ENCODE measurements at regions not wholly inside any gene's neighbourhood (a gene's known extent, or its start where the extent isn't known, plus 50 kb on each side); places are given as distances from the start of the nearest gene placed in this dataset.

DNA sequence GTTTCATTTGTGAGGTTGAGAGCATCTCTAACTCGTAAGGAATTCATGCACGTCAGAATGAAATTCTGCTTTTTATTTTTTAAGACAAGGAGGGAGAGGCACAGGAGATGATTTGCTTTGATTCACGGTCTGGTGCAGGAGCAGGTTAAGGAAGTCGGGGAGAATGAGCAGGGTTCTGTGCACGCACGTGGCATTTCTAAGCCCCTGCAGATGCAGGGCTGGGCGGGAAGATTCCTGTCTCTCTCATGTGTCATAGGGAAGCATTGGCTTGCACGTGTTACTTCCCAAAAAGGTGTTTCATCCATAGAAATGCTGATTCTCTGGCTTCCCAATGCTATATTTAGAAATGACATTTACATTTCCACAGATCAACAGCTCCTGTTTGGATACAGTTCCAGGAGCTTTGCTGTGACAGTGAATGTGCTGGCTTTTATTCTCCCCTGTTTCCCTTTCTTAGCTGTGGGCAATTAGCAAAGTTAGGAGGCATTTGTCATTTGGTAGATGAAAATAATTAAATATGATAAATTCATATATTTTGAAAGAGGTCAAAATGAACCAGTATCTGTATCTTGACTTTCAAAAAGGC lies 119.7 kb upstream of the ZFP64 start:
- intact Hi-C loops (cut with micrococcal nuclease) = loop anchor here in 1 of 2 donors (5.0 kb wide), 1 partner anchor 906 kb away; no protein-coding TSS in a partner anchor
- 96% methylated on average over 7 of the region's 8 CpGs for WGBS (ENCODE audit: insufficient coverage)
- H3K9me3 Mint-ChIP-seq = peaks cover 0 to 2% (median 0%) of the 10 kb centered on the region in 7 donors
- Histone ChIP-seq H3K27me3 (ENCODE audit: control insufficient read depth in 2 of 2, insufficient read depth in 2 of 2, low read length in 2 of 2) (no peaks in the 10 kb centered on the region), H2AFZ (ENCODE audit: insufficient read depth, low read depth, low read length, poor library complexity, severe bottlenecking) (no peak overlapping the region), H3K4me1 (ENCODE audit: control insufficient read depth in 1 of 2, insufficient read depth in 2 of 2, low read length in 2 of 2) (peaks cover 4 to 15% of the 10 kb centered on the region in 2 donors), H3K9me3 (replicated peaks in 1 of 2; ENCODE audit: control insufficient read depth in 1 of 2, insufficient read depth in 1 of 2, low read length in 2 of 2) (no peaks in the 10 kb centered on the region), H3K36me3 (replicated peaks in 1 of 2; ENCODE audit: control insufficient read depth in 1 of 2, insufficient read depth in 2 of 2, low read length in 2 of 2) (no peaks in the 10 kb centered on the region), H3K4me2 (replicated peaks; ENCODE audit: extremely low read depth, low read length, poor library complexity, severe bottlenecking) (no peak overlapping the region), H3K79me2 (ENCODE audit: insufficient read depth, low read length) (no peaks in the 10 kb centered on the region), H4K20me1 (ENCODE audit: insufficient read depth, low read length) (no peaks in the 10 kb centered on the region), H3K4me3 (replicated peaks in 1 of 3; ENCODE audit: low read depth in 2 of 3, low read length in 3 of 3) (no peak overlapping the region), H3K9ac (ENCODE audit: insufficient read depth, low read length, poor library complexity, severe bottlenecking) (no peak overlapping the region), H3K27ac (ENCODE audit: low read depth in 1 of 2, low read length in 2 of 2) (no peak overlapping the region)
- TF ChIP-seq, protein P1, sequence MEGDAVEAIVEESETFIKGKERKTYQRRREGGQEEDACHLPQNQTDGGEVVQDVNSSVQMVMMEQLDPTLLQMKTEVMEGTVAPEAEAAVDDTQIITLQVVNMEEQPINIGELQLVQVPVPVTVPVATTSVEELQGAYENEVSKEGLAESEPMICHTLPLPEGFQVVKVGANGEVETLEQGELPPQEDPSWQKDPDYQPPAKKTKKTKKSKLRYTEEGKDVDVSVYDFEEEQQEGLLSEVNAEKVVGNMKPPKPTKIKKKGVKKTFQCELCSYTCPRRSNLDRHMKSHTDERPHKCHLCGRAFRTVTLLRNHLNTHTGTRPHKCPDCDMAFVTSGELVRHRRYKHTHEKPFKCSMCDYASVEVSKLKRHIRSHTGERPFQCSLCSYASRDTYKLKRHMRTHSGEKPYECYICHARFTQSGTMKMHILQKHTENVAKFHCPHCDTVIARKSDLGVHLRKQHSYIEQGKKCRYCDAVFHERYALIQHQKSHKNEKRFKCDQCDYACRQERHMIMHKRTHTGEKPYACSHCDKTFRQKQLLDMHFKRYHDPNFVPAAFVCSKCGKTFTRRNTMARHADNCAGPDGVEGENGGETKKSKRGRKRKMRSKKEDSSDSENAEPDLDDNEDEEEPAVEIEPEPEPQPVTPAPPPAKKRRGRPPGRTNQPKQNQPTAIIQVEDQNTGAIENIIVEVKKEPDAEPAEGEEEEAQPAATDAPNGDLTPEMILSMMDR (IDR thresholded peaks at IDR 0.05) = no peak
- no peaks in the 10 kb centered on the region for H3K36me3 Mint-ChIP-seq
- peaks cover 9% of the 10 kb centered on the region for H3K4me1 Mint-ChIP-seq
- H3K27me3 Mint-ChIP-seq (ENCODE audit: low read depth in 3 of 3) = peaks cover 8 to 15% (median 11%) of the 10 kb centered on the region in 3 donors
- no peak for DNase-seq
- no peak overlapping the region for H3K4me3 Mint-ChIP-seq
- no peak overlapping the region for H3K27ac Mint-ChIP-seq

DNA sequence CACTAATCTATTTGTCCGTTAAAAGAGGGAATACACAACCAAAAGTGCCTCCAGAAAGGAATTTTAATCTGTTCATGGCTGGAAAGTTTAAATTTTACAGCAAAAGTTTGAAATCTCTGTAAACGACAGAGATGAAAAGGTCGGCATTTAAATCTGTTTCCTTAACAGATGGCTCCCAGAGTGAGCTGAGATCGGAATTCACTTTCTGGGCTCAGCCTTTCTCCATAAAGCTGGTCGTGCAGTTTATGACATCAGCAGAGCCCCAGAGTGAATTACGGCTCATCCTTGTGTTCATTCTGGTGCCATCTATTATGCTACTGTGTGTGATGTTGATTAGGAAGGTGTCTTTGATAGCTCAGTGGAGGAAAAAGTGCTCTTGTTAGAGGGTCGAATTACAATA lies 117.6 kb upstream of the ZFP64 start:
- TF ChIP-seq, protein P1 (IDR thresholded peaks at IDR 0.05) = no peak
- H3K27ac ChIP-seq (ENCODE audit: low read depth in 1 of 2, low read length in 2 of 2) = no peak overlapping the region
- intact Hi-C loops (cut with micrococcal nuclease) = no loop called here

More for the DNA sequence above, 117.6 kb upstream of the ZFP64 start:
- Histone ChIP-seq H3K79me2 (ENCODE audit: insufficient read depth, low read length) (no peaks in the 10 kb centered on the region), H3K4me3 (replicated peaks in 1 of 3; ENCODE audit: low read depth in 2 of 3, low read length in 3 of 3) (no peak overlapping the region), H2AFZ (ENCODE audit: insufficient read depth, low read depth, low read length, poor library complexity, severe bottlenecking) (no peak overlapping the region), H3K9me3 (replicated peaks in 1 of 2; ENCODE audit: control insufficient read depth in 1 of 2, insufficient read depth in 1 of 2, low read length in 2 of 2) (no peaks in the 10 kb centered on the region), H3K27me3 (ENCODE audit: control insufficient read depth in 2 of 2, insufficient read depth in 2 of 2, low read length in 2 of 2) (no peaks in the 10 kb centered on the region), H3K4me1 (ENCODE audit: control insufficient read depth in 1 of 2, insufficient read depth in 2 of 2, low read length in 2 of 2) (peaks cover 4 to 15% of the 10 kb centered on the region in 2 donors), H4K20me1 (ENCODE audit: insufficient read depth, low read length) (no peaks in the 10 kb centered on the region), H3K9ac (ENCODE audit: insufficient read depth, low read length, poor library complexity, severe bottlenecking) (no peak overlapping the region), H3K36me3 (replicated peaks in 1 of 2; ENCODE audit: control insufficient read depth in 1 of 2, insufficient read depth in 2 of 2, low read length in 2 of 2) (no peaks in the 10 kb centered on the region), H3K4me2 (replicated peaks; ENCODE audit: extremely low read depth, low read length, poor library complexity, severe bottlenecking) (no peak overlapping the region)
- H3K4me3 Mint-ChIP-seq = no peak overlapping the region
- no peaks in the 10 kb centered on the region for H3K36me3 Mint-ChIP-seq
- H3K27ac Mint-ChIP-seq = no peak overlapping the region
- 79% methylated on average over 5 of the region's 7 CpGs for WGBS (ENCODE audit: insufficient coverage)
- peaks cover 11% of the 10 kb centered on the region for H3K4me1 Mint-ChIP-seq
- peaks cover 0 to 5% (median 0%) of the 10 kb centered on the region in 7 donors for H3K9me3 Mint-ChIP-seq
- H3K27me3 Mint-ChIP-seq (ENCODE audit: low read depth in 3 of 3) = peaks cover 8 to 16% (median 12%) of the 10 kb centered on the region in 3 donors
- DNase-seq = no peak

All from CD14-positive monocyte (primary cell).